Neuronal stem cell (in vitro differentiated cells): ENCODE measurements at regions not wholly inside any gene's neighbourhood (a gene's known extent, or its start where the extent isn't known, plus 50 kb on each side); places are given as distances from the start of the nearest gene placed in this dataset.

ENCODE experiments used
- DNase-seq: peaks from one replicate; pipeline ENCODE4 v3.0.0-alpha.2; 2013; ENCODE audit warnings: low spot score
- H2AFZ ChIP-seq: one replicate; pipeline ENCODE4 v1.6.1; 2013; ENCODE audit warnings: mild to moderate bottlenecking, low read length, inconsistent platforms
- H2AK5ac ChIP-seq: 2 replicates; pipeline ENCODE4 v1.6.1; 2013; ENCODE audit warnings: low read depth, mild to moderate bottlenecking, inconsistent platforms, low read length, moderate library complexity, mixed read lengths
- H2BK120ac ChIP-seq: 2 replicates; pipeline ENCODE4 v1.6.1; 2013; ENCODE audit warnings: low read depth, mild to moderate bottlenecking, inconsistent platforms, low read length, moderate library complexity, mixed read lengths
- H2BK12ac ChIP-seq: one replicate; pipeline ENCODE4 v1.6.1; 2013; ENCODE audit warnings: low read length, inconsistent platforms
- H2BK15ac ChIP-seq: 2 replicates; pipeline ENCODE4 v1.6.1; 2013; ENCODE audit warnings: mild to moderate bottlenecking, low read length, inconsistent platforms, mixed read lengths
- H2BK5ac ChIP-seq: one replicate; pipeline ENCODE4 v1.6.1; 2013; ENCODE audit warnings: inconsistent platforms, mild to moderate bottlenecking, low read length, moderate library complexity
- H3K14ac ChIP-seq: one replicate; pipeline ENCODE4 v1.6.1; 2013; ENCODE audit warnings: low read length, inconsistent platforms
- H3K18ac ChIP-seq: 2 replicates; pipeline ENCODE4 v1.6.1; 2013; ENCODE audit warnings: low read length, inconsistent platforms
- H3K23ac ChIP-seq: 2 replicates; pipeline ENCODE4 v1.6.1; 2013; ENCODE audit warnings: low read depth, mild to moderate bottlenecking, mixed read lengths, low read length, inconsistent platforms; ENCODE audit not compliant: poor library complexity
- H3K27ac ChIP-seq: replicated peaks from 3 replicates; pipeline ENCODE4 v1.5.1; 2013; ENCODE audit warnings: low read length, inconsistent platforms
- H3K27me3 ChIP-seq, 3 experiments: 2 replicates each; pipeline ENCODE4 v1.6.1; 2013; ENCODE audit warnings: low read length in 3 of 3, mild to moderate bottlenecking in 2 of 3, inconsistent platforms in 1 of 3, low read depth in 1 of 3, mixed read lengths in 1 of 3, moderate library complexity in 1 of 3; ENCODE audit not compliant: control insufficient read depth in 3 of 3, insufficient read depth in 3 of 3
- H3K36me3 ChIP-seq, 2 donors: replicated peaks in 1 of 2; 2 replicates each; pipeline ENCODE4 v1.6.1; 2013; ENCODE audit warnings: low read length in 2 of 2; ENCODE audit not compliant: control insufficient read depth in 2 of 2, insufficient read depth in 2 of 2
- H3K4ac ChIP-seq: 2 replicates; pipeline ENCODE4 v1.6.1; 2013; ENCODE audit warnings: inconsistent platforms, mild to moderate bottlenecking, low read length, moderate library complexity
- H3K4me1 ChIP-seq, 2 donors: 1 replicate in 1 of 2; 2 replicates in 1 of 2; pipeline ENCODE4 v1.6.1; 2013; ENCODE audit warnings: low read length in 2 of 2, low read depth in 1 of 2; ENCODE audit not compliant: control insufficient read depth in 2 of 2, insufficient read depth in 1 of 2
- H3K4me2 ChIP-seq: one replicate; pipeline ENCODE4 v1.6.1; 2013; ENCODE audit warnings: mild to moderate bottlenecking, low read length, inconsistent platforms; ENCODE audit not compliant: insufficient read depth, poor library complexity, severe bottlenecking
- H3K4me3 ChIP-seq, 2 donors: 2 replicates each; pipeline ENCODE4 v1.5.1; 2013; ENCODE audit warnings: low read length in 2 of 2, mild to moderate bottlenecking in 2 of 2, inconsistent platforms in 1 of 2, moderate library complexity in 1 of 2
- H3K79me1 ChIP-seq: one replicate; pipeline ENCODE4 v1.6.1; 2013; ENCODE audit warnings: low read depth, mild to moderate bottlenecking, inconsistent platforms, low read length, moderate library complexity
- H3K9ac ChIP-seq: one replicate; pipeline ENCODE4 v1.6.1; 2013; ENCODE audit warnings: mild to moderate bottlenecking, low read depth, low read length, inconsistent platforms; ENCODE audit not compliant: poor library complexity
- H3K9me3 ChIP-seq, 2 donors: replicated peaks in 1 of 2; 2 replicates each; pipeline versions ENCODE3 to v1.6.1; 2013; ENCODE audit warnings: low read length in 2 of 2, mild to moderate bottlenecking in 2 of 2, inconsistent platforms in 1 of 2, low read depth in 1 of 2, mixed read lengths in 1 of 2, moderate library complexity in 1 of 2; ENCODE audit not compliant: control insufficient read depth in 2 of 2, insufficient read depth in 1 of 2
- H4K8ac ChIP-seq: one replicate; pipeline ENCODE4 v1.6.1; 2013; ENCODE audit warnings: low read depth, mild to moderate bottlenecking, inconsistent platforms, low read length, moderate library complexity
- H4K91ac ChIP-seq: one replicate; pipeline ENCODE4 v1.6.1; 2013; ENCODE audit warnings: low read length, low read depth, mild to moderate bottlenecking, inconsistent platforms; ENCODE audit not compliant: poor library complexity
- WGBS, 2 donors: extraction: QIAGEN DNeasy Blood & Tissue Kit; methylation state at CpG; one replicate each; pipeline ENCODE4 v1.1.7; 2013; ENCODE audit warnings: missing lambda C conversion rate in 2 of 2, mixed read lengths in 1 of 2; ENCODE audit not compliant: insufficient read length in 2 of 2, insufficient replicate concordance in 1 of 2; ENCODE audit errors: extremely low coverage in 2 of 2; 5-methylcytosine and 5-hydroxymethylcytosine counted together

DNA sequence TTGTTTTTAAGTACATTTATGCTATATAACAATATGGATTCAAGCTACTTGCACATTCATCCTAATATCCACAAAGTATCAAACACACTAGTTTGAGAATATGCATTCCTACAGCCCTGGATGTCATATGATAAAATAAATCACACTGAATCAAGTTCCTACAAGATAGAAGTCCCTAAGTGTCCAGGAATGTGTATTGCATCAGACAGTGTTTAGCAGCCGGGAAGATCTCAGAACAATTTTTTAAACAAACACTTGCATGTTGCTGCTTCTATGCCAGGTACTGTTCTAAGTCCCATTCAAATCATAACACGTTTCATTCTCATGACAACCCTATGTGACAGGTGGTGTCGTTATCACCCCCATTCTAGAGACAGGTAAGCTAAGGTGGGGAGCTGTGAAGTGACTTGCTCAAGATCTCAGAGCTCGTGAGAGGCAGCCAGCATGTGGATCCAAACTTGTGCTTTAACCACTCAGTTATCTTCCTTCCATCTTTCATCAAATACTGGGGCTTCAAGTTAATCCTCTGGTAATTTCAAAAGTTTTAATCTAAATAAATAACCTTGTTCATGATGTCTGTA is 68.3 kb upstream of the KIF26B start:
- Histone ChIP-seq H2AFZ (no peak overlapping the region), H3K27me3 (no peaks in the 10 kb centered on the region), H3K36me3 (peaks cover 2 to 10% of the 10 kb centered on the region in 2 donors), H3K4me3 (no peak overlapping the region), H3K9ac (no peak overlapping the region), H3K79me1 (no peaks in the 10 kb centered on the region), H3K4me2 (no peak overlapping the region), H2AK5ac (no peak overlapping the region), H4K8ac (no peak overlapping the region), H3K14ac (no peak overlapping the region), H3K4ac (no peak overlapping the region), H3K9me3 (peaks cover 0 to 8% of the 10 kb centered on the region in 2 donors), H2BK12ac (no peak overlapping the region), H3K4me1 (no peaks in the 10 kb centered on the region), H2BK120ac (no peak overlapping the region), H4K91ac (no peak overlapping the region), H3K23ac (no peak overlapping the region), H3K27ac (no peak overlapping the region), H2BK15ac (no peak overlapping the region), H2BK5ac (no peak overlapping the region), H3K18ac (no peak overlapping the region)
- no peak for DNase-seq
- no CpG with 5 or more reads among the region's 4 CpGs for WGBS, 2 donors

DNA sequence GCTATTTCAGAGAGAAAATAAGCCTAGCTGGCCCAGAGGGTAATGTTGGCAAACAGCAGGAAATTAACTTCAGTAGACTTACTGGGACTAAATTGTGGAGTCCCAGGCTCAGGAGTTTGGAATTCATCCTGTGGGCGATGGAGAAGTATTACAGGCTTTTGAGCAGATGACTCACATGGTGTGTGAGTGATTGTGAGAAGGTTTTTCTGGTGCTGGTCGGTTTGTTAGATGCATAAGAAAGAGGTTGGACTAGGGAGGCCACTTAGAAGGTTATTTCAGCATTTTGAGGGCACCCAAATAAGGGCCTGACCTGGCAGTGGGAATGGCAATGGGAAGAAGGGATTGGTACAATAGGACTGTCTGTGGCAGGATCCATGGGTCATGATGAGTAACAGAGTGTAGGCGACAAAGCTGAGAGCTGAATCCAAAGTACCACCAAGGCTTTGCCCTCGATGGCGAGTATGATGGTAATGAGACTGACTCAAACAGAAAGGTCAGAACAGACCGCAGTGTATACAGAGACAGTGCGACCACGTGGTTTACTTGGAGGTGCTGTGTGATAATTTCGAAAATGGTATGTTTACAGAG is 69.2 kb upstream of the KIF26B start:
- Histone ChIP-seq H3K9me3 (peaks cover 0 to 8% of the 10 kb centered on the region in 2 donors), H3K36me3 (peaks cover 0 to 4% of the 10 kb centered on the region in 2 donors), H3K23ac (no peak overlapping the region), H3K4me1 (no peaks in the 10 kb centered on the region), H4K8ac (no peak overlapping the region), H3K4me2 (no peak overlapping the region), H3K4me3 (no peak overlapping the region), H2BK15ac (no peak overlapping the region), H2AFZ (no peak overlapping the region), H3K79me1 (no peaks in the 10 kb centered on the region), H3K27me3 (no peaks in the 10 kb centered on the region), H2AK5ac (no peak overlapping the region), H3K4ac (no peak overlapping the region), H2BK12ac (no peak overlapping the region), H3K9ac (no peak overlapping the region), H4K91ac (no peak overlapping the region), H3K27ac (no peak overlapping the region), H3K14ac (no peak overlapping the region), H2BK120ac (no peak overlapping the region), H2BK5ac (no peak overlapping the region), H3K18ac (no peak overlapping the region)
- DNase-seq = no peak
- WGBS, 2 donors = no CpG with 5 or more reads among the region's 9 CpGs

DNA sequence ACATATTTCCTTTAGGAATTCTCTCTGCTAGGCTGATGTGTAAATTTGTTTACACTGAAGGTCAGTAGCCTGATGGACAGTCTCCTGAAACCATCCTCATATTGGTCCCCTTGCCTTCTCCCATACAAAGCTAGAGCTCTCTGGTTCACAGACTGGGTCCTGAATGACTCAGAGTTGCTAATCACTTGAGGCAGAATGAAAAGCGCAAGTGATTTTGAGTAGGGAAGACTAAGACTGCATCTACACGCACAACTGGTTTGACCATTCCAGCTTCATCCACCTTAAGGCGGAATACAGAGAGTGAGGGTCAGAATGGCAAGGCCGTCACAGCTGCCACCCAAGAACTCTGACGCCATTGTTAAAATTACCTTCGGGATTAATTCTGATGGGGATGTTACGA is 70.2 kb upstream of the KIF26B start:
- Histone ChIP-seq H3K9ac (no peak overlapping the region), H3K27ac (no peak overlapping the region)

DNA sequence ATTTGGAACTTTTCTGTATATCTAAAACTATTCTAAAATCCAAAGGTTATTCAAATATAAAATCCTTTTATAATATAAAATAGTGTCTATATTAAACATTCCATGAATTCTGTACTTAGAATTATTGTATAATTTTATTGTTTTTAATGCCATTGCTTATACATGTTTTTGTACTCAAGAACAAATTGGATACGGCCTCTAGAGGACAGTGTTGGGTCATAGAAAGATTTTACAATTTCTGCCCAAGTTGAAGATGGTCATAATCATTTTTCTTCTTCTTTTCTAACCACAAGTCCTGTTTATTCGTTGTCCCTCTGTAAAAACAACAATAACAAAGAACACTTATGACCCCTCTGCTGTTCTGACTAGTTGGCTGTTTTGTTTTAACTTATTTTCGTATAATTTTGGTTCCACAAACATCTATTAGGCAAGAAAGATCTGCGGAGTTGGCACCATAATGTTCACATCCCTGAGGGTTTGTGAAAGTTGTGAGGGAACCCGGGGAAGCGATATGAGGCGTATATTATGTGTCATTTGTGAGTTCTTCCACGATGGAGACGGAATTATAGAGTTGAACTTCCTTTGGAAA is 75.7 kb upstream of the KIF26B start:
- Histone ChIP-seq H2BK120ac (no peak overlapping the region), H3K79me1 (no peaks in the 10 kb centered on the region), H2BK15ac (no peak overlapping the region), H3K18ac (no peak overlapping the region), H3K14ac (no peak overlapping the region), H2BK12ac (no peak overlapping the region), H4K8ac (no peak overlapping the region), H3K27me3 (no peaks in the 10 kb centered on the region), H3K4me2 (no peak overlapping the region), H4K91ac (no peak overlapping the region), H3K27ac (no peak overlapping the region), H2AK5ac (no peak overlapping the region), H3K23ac (no peak overlapping the region), H3K4ac (no peak overlapping the region), H3K36me3 (peaks cover 0 to 4% of the 10 kb centered on the region in 2 donors), H3K4me1 (no peaks in the 10 kb centered on the region), H3K4me3 (no peak overlapping the region), H2BK5ac (no peak overlapping the region), H3K9me3 (peaks cover 0 to 13% of the 10 kb centered on the region in 2 donors), H3K9ac (no peak overlapping the region), H2AFZ (no peak overlapping the region)
- DNase-seq = no peak
- no CpG with 5 or more reads among the region's 9 CpGs for WGBS, 2 donors

More for the DNA sequence above, 70.2 kb upstream of the KIF26B start:
- H2BK120ac ChIP-seq = no peak overlapping the region
- H3K4me3 ChIP-seq = no peak overlapping the region
- H4K8ac ChIP-seq = no peak overlapping the region
- WGBS, 2 donors = no CpG with 5 or more reads among the region's 7 CpGs
- H3K18ac ChIP-seq = no peak overlapping the region
- H3K23ac ChIP-seq = no peak overlapping the region
- no peak overlapping the region for H3K14ac ChIP-seq
- H3K27me3 ChIP-seq = no peaks in the 10 kb centered on the region
- H3K4me1 ChIP-seq = no peaks in the 10 kb centered on the region
- H3K79me1 ChIP-seq = no peaks in the 10 kb centered on the region
- H2BK12ac ChIP-seq = no peak overlapping the region
- peaks cover 0 to 8% of the 10 kb centered on the region in 2 donors for H3K9me3 ChIP-seq
- no peak overlapping the region for H3K4ac ChIP-seq
- peaks cover 0 to 4% of the 10 kb centered on the region in 2 donors for H3K36me3 ChIP-seq
- H2BK15ac ChIP-seq = no peak overlapping the region
- H2BK5ac ChIP-seq = no peak overlapping the region
- H2AK5ac ChIP-seq = no peak overlapping the region
- H2AFZ ChIP-seq = no peak overlapping the region
- DNase-seq = no peak
- no peak overlapping the region for H3K4me2 ChIP-seq
- no peak overlapping the region for H4K91ac ChIP-seq
